T1000 (cell line): ENCODE measurements at regions not wholly inside any gene's neighbourhood (a gene's known extent, or its start where the extent isn't known, plus 50 kb on each side); places are given as distances from the start of the nearest gene placed in this dataset.
"Not testable (repeated sequence)": the region's sequence is repeated elsewhere in the genome, so short reads cannot be mapped to it uniquely, and the experiment has no call there.

ENCODE experiments used
- DNase-seq: peaks from one replicate; lab custom pipeline; 2025; ENCODE audit warnings: mixed read lengths; lab: John Stamatoyannopoulos, UW

DNA sequence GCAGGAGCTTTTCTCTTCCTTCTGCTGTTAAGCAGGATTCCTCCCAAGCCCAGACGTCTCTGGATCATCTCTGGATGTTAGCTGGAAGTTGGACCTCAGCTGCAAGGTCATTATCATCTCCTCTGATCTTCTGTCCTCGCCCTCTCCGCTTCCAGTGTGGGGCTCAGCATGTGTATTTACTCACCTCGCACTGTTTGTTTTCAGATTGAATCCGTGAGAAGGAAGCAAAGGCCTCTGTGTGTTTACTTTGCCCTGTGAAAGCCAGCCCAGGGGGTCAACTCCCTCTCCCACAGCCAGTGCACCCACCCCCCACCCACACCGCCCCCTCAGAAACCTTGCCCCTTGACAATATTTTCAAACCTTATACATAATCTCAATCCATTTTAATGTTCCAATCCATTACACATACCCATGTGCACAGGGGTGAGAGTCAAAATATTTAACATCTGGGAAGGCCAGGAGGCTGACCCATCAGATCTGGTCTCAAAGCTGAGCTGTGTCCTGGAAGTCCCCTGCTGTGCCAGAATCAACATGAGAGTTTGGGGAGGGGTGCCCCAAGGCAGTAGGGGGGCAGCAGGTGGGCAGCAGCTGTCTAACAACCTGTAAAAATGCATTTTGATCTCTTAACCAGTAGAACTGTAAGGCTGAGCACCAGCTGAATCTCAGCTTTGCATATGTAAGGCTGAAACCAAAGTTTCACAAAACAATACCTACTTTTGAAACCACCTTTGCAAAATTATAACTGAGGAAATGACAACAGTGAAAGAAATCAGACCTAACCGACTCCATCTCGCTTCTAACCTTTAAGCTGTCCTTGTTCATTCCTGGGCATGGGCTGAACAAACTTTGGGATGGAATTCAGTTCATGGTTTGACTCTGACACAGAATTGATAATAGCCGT is 157.9 kb downstream of the ZNF664 start:
- DNase-seq: no peak

DNA sequence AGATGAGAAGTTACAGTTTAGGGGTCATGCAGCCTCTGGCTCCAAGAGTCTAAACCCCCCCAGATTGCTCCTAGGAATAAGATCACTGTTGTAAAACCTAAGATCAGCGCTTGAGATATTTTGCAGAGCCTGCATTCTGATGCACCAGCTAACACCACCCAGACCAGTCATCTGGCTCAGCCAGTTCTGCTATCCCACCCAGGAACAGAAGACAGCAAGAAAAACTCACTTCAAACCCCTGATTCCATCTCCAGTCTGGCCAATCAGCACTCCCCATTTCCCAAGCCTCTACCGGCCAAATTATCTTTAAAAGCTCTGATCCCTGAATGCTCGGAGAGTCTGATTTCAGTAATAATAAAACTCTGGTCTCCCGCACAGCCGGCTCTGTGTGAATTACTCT is 158.6 kb downstream of the ZNF664 start:
- no peak for DNase-seq

DNA sequence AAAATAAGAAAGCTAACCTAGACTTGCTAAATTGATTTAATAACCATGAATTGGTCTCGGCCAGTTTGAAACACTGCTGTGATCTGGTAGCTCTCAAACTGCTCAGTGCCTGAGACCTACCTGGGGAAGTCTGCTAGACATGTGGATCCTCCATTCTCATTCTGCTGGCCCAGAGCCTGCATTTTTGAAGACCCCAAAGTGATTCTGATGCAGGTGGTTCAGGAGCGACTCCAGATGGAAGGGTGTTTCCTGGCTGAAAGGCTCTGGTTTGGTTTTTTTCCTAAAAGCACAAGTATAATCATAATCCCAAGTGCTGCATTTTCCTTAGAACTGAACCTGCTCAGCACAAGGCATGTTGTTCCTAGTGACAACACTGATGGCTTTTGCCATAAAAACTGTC is 159.5 kb downstream of the ZNF664 start:
- no peak for DNase-seq

DNA sequence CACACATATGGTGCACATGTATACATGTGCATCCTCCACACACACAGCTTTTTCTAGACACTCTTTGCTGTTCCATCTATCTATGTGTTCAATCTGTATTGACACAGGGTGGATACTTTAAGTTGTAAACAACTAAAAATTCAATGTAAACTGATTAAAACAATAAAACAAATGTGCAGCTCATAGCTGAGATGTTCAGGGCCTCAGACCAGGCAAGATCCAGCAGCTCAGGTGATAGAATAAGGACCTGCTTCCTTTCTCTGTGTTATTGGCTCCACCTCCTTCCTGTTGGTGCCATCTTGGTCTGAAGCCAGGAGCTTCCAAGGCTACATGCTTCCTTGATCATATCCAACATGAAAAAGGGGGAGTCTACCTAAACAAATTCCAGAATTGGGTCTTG is 158.1 kb upstream of the RFLNA start:
- DNase-seq: no peak

DNA sequence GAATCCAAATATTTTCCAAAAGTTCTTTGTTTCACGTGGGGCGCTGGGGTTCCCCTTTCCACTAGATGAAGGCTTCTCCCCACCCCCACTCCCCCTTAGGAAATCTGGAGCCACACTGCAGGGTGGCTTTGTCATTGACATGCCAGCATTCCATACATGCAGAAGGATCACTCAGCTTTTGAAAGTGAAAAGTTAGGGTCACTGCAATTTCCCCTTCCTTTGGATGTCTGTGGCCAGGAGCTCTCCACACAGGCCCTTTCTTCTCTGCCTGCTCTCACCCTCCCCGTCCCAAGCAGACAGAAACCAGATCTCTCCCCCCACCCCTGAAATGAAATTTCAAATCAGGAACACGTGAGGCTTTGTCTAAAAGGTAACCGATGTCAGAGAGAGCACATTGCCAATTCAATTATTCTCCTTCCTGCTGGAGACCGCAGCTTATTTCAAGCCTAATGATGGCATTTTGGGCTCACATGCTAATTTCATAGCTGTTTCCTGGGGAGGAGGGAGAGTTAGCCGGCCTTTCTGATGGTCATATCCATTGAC is 153.9 kb upstream of the RFLNA start:
- no peak for DNase-seq

DNA sequence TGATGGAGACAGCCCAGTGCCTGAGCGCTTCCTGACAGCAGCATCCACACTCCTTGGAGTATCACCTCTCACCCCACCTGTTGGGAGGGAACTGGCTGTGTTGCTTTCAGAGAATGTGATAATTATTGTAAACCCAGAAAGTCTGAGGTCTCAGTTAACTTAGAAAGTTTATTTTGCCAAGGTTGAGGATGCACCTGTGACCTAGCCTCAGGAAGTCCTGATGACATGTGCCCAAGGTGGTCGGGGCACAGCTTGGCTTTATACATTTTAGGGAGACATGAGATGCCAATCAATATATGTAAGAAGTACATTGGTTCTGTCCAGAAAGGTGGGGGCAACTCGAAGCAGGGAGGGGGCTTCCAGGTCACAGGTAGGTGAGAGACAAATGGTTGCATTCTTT is 153.3 kb upstream of the RFLNA start:
- DNase-seq: not testable (repeated sequence)

DNA sequence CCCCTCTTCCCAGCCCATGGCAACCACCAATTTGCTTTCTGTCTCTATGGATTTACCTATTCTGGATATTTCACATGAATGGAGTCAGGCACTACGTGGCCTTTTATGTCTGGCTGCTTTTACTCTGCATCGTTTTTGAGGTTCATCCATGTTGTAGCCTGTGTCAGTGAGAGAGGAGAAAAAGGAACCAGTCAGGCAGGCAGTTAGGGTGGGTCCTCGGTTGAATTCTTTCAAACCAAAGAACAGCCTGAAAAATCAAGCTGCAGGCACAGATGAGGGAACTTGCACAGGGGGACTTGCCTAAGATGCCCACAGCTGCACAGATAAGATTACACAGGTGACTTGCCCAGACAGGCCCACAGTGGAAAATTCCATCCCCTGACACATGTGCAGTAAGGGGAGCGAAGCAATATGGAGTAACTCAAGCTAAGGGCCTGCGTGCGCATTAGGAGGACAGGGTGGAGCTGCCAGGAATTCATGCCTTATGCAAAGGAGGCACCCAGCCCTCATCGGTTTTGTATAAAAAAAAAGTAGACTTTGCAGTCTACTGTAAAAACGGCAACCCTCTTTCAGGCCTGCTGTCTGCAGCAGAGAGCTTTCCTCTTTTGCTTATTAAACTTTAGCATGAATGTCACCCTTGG is 152.4 kb upstream of the RFLNA start:
- no peak for DNase-seq

DNA sequence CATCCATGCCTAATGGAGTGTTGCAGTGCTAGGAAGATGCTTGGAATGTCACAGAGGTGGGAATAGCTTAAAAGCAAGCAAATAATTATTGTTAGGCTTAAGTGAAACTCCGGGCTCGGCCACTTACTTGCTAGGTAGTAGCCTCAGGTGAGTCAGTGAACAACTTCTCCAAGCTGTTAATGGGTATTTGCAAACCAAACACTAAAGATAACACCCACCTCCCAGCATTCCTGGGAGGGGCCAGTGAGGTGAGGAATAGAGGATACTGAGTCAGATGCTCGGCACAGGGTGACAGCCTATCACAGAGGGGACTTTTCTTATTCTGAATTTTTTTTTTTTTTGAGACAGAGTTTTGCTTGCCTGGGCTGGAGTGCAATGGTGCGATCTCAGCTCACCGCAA is 151.2 kb upstream of the RFLNA start:
- DNase-seq: no peak

DNA sequence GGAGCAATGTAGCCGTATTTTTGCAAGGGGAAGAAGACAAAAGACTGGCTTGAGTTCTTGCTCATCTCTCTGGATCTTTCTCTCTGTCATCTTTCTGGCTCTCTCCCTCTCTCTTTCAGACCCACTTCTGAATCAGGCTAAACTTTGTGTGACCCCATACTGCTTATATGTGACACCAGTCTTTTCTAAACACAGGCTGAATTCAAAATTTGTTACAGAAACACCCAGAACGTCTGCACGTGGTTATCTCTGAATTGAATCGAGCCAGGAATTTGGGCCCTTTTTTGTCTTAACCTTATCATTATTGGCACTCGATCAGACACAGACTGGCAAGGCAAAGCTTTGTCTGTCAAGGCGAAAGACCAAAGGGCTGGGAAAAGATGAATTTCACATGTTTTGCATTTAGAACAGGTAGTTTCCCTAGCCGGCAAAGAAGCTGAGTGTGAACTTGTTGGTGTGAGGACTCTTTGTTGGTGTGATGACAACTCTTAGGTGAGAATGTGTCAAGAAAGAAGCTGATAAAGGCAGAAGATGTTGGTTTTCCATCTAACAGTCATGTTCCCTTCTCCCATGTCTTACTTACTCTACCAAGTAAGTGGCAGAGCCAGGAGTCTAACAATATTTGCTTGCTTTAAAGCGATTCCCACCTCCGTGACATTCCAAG is 150.2 kb upstream of the RFLNA start:
- DNase-seq: no peak

DNA sequence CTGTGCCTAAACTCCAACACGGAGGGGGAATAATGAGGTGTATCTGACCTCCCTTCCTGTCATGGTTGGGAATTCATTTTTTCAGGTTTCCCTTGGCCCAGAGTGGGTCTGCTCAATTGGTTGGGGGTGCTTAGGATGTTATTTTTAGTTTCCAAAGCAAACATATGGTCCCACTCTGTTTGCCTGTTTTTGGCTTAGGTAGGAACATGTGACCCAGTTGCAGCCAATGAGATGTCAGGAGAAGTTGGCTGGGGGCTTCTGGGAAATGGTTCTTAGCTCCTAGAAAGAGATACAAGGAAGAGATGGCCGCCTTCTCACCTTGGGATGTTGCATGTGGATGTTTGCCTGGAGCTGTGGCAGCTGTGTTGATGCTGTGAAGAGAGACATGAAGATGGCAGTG is 147.9 kb upstream of the RFLNA start:
- DNase-seq: no peak

DNA sequence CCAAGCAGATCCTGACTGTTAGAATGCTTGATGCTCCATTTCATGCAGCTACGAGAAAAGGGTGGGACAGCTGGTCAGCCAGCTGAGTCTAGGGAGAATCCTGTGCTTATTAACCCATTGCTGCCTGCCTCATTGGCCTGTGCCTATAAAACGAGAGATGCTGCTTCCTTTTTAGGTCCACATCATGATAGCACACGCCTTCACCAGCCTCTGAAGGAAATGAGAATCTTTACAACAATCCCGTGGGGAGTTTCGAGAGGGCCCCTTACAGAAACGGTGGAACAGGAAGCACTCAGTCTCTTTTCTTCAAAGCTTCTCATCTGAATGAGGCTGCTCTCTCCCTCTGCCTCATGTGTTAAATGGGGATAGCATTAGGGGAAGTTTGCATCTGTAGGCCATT is 147.3 kb upstream of the RFLNA start:
- no peak for DNase-seq

DNA sequence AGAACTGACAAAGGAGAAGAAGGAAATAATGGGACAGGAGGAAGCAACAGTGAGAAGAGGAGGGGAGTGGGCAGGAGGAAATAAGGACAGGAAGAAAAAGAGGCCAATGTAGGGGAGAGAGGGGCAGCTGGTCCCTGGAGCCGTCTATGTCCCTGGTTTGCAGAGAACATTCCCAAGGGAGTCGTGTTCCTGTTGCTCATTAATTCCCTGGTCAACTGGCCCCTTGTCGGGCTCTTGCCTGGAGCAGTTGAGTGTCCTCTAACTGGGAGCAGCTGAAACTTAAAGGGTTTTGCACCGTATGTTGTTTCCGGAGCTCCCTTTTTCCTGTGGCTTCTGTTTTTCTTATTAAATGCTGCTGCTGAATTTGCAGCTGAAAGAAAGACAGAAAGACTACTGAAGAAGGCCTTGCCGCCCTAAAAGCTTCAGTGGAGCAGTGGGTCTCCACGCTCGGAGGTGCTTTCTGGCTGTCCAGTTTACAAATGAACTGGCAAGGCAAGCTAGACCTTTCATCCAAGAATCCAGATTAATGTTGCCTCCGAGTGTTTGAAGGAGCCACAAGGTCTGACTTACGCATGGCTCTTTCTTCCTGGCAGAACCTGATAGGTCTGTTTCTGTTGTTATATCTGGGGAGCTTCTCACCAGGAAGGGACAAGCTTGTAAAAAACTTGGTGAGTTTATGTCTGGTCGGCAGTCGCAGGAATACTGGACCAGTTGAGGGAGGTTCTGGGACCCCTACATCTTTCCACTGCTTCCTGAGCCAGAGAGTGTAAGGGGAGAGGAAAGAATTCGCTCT is 146.2 kb upstream of the RFLNA start:
- DNase-seq: no peak

DNA sequence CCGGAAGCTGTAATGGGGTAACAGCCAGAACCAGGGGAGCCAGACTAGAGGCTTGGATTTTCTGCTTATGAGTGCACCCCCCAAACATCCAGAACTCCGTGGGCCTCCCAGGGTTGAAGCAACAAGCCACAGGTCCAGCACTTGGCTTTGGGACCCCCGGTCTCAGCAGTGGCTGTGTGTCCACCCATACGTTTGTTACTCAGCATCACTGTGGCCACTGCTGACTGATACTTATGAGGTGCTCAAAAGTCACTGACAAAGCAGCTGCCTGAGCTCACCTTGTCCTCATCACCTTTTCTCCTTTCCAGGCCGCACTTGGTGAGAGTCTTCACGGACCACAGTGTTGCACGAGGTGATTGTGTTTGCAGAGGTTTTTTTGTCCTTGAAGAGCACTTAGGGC is 145.6 kb upstream of the RFLNA start:
- no peak for DNase-seq

DNA sequence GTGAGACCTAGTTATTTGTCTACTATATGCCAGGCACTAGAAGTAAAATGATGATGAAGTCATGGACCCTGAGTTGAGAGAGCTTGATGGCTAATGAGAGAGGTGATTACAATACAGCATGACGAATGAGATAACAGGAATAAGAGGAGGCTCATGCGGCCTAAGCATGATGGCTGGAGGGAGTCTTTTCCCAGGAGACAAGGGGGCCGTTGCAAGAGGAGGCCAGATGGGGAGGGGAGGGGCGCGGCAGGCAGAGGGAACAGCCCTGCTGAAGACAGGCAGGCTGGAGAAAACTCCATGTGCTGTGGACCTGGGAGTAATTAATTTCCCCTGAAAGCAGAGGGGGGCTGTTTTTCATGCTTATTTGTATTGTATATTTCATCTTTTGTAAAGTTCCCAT is 144.7 kb upstream of the RFLNA start:
- DNase-seq: no peak

DNA sequence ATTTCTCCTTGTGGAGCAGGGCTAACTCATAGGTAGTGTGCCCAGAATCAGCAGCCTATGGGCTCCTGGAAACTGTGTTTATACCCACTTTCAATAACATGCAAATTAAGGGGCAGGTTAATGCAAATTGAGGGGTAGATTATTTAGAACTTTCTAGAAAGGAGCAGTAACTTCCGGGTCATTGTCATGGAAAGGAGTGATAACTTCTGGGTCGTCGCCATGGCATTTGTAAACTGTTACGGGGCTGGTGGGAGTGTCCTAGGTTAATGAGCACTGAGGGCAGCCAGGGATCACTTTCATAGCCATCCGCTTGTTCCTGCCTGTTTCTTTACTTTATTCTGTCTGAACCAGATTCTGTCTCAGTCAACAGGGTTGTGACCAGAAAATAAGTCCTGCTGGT is 143.3 kb upstream of the RFLNA start:
- DNase-seq: no peak

DNA sequence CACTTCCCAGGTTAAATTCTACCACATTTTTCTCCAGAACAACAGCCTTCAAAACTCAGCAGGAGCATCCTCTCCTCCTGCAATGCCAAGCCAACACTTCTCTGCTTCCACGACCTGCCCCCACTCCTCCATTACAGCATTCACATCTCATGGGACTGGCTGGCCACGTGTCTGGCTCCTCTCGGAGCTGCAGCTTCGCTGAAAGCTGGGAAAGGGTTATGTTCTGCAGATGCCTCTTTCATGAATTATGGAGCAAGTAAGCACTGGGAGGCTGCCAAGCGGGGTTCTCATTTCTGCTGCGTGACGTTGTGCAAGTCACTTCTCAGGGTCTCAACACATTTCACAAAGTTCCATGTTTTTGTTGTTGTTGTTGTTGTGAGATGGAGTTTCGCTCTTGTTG is 142.2 kb upstream of the RFLNA start:
- DNase-seq: no peak

DNA sequence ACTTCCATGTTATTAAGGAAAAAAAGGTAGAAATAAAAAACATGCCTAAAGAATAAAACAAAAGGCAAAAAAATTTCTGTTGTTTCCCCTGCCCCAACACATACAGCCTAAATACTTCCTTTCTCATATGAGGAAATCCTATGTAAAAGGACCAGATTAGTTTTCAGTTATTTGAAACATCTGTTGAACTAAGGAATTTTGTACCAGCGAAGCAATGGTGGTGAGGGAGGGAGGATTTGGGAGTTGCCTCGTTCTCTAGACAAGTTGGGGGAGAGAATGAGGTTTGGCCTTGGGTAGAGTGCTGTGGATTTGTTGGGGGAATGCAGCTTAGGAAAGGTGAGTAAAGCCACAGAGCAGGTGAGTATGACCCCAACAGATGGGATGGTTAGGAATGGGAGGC is 141.5 kb upstream of the RFLNA start:
- DNase-seq: no peak

DNA sequence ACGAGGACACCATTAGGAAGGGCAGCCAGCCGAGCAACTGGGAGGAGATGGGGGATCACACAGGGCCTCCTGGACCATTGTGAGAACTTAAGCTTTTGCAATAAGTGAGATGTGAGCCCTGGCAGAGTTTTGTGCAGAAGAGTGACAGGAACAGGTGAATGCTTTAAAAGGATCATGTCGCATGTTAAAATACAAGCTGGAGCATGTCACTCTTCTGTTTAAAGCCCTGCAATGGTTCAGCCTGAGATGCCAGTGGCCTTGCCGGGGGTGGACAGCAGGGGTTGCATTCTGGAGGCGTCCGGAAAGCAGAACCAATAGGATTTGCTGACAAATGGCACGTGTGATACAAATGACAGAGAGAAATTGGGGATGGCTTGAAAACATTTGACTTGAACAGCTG is 137.5 kb upstream of the RFLNA start:
- no peak for DNase-seq

DNA sequence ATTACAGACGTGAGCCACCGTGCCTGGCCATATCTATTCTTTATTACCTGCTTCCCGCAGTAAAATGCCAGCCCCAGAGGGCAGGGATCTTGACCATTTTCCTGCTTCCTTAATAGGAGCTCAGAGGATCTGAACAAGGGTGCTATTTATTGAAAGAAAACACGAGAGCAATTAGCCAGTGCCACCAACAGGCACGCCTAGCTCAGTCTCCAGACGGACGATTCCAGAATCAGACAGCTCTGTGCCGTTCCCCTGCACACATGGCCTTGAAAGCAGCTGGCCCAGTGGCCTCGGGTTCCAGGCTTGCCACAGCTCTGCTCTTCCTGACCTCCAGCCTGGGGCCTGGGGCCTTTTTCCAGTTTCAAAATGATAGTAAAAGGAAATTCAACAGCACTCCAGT is 135.2 kb upstream of the RFLNA start:
- DNase-seq: no peak

DNA sequence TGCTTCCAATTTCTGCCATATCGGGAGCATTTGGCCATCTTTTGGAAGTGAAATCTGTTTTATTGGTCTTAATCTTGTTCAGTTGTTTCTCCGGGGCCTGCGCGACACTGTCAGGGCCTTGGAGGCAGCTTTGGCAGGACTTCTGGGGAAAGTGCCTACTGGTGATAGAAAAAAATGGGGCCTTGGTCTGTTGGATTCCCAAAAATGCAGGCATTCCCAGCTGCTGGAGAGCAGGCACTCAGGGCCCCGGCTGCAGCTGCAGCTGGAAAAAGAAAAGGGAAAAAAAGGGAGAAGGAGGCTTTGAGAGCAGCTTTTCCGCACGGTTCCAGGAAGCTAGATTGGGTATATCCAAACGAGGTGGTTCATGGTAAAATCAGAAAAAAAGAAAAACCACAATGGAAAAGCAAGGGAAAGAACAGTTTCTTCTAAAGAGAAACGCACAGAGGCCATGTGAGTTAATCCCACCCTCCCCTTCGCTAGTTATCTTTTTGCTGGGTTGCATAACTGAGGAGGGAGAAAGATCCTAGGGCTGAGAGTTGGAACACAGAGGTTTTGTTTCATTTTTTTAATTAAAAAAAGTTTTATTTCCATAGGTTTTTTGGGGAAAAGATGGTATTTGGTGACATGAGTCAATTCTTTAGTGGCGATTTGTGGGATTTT is 134.7 kb upstream of the RFLNA start:
- no peak for DNase-seq

DNA sequence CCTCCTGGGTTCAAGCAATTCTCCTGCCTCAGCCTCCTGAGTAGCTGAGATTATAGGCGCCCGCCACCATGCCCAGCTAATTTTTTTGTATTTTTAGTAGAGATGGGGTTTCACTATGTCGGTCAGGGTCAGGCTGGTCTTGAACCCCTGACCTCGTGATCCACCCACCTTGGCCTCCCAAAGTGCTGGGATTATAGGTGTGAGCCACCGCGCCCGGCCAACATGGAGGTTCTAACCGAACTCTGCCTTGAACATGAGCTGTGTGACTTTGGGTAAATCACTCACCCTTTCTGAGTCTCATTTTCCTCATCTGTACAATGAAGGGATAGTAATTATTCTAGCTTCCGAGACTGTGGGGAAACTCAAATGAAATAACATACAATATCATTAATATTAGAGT is 133.5 kb upstream of the RFLNA start:
- not testable (repeated sequence) for DNase-seq
